ENCODE measurements at regions not wholly inside any gene's neighbourhood (a gene's known extent, or its start where the extent isn't known, plus 50 kb on each side); places are given as distances from the start of the nearest gene placed in this dataset.

DNA sequence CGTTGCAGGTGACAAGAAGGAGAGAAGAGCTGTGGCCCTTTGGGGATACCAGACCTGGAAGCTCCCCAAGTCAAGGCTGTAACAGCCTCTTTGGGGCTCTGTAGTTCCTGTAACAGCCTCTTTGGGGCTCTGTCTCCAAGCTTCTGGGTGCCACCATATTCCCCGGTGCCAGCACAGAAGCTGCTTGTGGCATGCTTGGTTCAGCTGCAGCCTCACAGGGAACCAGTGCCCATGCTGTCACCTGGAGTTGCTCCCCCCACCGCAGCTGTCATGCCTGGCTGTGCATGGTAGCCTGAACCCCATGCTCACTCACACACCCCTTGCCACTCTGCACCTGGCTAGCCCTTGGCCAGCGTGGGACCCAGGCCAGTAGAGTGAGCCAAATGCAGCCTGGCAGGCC lies 109.1 kb downstream of the ELAPOR2 start:
- CTCF ChIA-PET: interaction anchor here (1.1 kb wide), 1 partner anchor 198 kb away, joined by 3 read pairs; no protein-coding TSS in a partner anchor
- POLR2A ChIA-PET: no interaction called here

DNA sequence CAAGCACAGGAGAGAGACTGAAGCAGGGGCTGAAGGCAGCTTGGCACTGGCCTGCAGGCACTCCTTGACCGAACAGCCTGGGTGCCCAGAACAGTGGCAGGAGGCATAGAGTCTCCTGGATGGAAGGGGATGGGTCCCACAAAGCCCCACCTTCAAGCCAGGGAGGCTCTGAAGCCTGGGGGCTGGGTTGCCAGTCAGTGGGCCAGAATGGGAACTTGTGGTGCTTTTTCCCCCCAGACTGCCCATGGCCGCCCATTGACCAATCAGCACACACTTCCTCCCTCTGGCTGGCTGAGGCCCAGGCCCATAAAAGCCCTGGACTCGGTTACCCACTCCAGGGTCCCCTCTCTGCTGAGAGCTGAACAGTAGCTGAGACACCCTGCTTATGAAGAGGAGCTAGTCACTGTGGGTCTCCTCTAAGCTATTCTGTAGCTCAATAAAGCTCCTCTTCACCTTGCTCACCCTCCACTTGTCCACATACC lies 109.6 kb downstream of the ELAPOR2 start:
- ChIA-PET CTCF (interaction anchor here (1.1 kb wide), 1 partner anchor 199 kb away, joined by 3 read pairs; no protein-coding TSS in a partner anchor), POLR2A (no interaction called here)

DNA sequence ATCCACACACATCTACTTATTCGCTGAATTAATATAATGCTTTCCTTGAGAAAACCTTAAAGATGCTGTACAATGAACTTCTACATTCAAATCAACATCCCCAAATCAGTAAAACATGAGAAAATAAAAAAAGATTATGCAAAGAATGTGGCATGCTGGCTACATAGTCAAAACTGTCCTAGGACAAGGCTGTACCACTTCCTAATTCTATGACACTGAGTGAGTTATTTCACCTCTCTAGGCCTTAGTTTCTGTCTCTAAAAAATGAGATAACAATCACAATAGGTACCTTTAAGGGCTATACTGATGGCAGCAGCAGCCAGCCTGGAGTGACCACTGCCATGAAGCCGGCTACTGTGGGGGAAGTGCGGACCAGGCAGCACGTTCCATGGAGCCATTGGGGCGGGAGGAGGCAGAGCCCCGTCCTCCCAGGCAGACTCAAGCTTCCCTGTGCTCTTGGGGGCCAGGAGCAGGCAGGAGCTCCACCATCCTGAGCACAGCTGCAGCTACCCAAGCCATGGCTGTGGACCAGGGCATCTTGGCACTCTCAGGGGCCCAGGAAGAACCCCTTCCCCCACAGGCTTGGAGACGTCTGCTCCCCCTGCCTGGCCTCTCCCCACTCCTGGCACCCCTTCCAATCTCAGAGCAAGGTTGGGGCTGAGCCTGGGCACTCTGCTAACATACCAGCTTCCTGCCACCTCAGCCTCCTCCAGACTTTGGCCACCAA lies 110.2 kb downstream of the ELAPOR2 start:
- POLR2A ChIA-PET: no interaction called here
- CTCF ChIA-PET: interaction anchor here (1.1 kb wide), 1 partner anchor 199 kb away, joined by 3 read pairs; no protein-coding TSS in a partner anchor

DNA sequence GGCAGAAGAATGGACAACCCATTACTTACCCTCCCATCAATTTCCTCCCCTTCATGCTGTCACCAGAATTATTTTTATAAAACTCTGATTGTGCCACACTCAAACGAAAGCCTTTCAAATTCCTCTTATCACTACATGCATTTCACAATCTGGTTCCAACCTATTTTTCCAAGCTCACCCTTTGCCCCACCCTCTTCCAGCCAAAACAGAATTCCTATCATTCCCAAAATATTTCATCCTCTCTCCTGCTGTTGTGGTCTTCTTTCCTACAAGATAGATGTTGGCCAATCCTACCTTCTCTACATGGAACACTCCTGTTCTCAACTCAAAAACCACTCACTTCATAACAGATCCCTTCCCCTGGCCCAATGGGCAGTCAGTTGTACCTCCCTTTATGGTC lies 111.5 kb downstream of the ELAPOR2 start:
- CTCF ChIA-PET: interaction anchor here (0.8 kb wide), 1 partner anchor 201 kb away, joined by 3 read pairs; no protein-coding TSS in a partner anchor
- POLR2A ChIA-PET: no interaction called here

DNA sequence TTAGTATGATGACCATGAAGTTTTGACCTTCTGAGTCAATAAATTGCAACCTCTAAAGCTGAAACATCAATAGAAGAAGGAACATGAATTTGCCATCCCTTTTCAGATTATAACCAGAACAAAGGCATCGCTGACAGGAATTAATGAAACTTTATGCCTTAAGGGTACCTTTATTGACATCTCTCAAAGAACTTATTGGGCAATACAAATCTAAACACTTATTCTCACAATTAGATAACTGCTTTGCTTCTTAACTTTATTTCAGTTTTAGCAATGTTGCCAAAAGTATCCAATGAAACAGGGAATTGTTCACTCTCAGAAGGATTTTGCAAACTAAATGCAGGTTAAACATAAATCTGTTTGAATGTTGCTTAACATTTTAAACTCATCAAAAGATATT lies 116.0 kb downstream of the ELAPOR2 start:
- ChIA-PET CTCF (interaction anchor here (1.6 kb wide), 1 partner anchor 205 kb away, joined by 5 read pairs; no protein-coding TSS in a partner anchor), POLR2A (no interaction called here)

DNA sequence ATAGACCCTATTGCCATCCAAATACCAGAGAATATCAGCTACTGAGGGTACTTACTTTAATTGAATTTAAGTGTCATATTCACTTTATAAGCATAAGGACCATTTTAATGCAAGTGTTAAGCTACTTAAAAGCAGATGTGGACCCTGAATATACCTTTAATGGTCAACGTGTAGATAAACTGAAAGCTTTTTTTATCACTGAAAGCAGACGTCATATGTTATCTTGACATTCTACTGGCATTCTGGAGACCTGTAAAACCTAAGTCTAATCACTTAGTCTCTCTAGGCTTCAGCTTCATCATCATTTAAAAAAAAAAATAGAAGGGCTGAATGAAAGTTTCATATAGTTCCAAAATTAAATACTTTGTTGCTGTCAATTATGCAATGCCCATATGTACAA lies 116.5 kb downstream of the ELAPOR2 start:
- CTCF ChIA-PET: interaction anchor here (1.6 kb wide), 1 partner anchor 206 kb away, joined by 5 read pairs; no protein-coding TSS in a partner anchor
- POLR2A ChIA-PET: no interaction called here

DNA sequence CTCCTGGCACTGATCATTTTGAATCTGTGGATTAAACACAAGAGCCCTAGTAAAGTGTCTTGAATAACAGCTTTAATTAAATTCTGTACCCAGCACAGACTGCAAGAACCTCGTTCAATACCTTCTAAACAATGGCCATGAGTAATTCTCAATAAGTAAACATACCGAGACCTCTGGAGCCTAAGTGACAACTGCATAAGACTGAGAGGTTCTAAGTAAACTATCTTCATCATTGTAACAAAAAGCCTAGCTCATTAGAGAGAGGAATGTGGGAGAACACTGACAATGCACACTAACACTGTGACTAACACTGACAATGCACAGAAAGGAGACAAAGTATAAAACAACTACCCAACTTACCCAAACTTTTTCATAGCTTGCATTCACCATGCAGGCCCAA lies 117.4 kb downstream of the ELAPOR2 start:
- ChIA-PET CTCF (interaction anchor here (1.6 kb wide), 1 partner anchor 207 kb away, joined by 5 read pairs; no protein-coding TSS in a partner anchor), POLR2A (no interaction called here)

DNA sequence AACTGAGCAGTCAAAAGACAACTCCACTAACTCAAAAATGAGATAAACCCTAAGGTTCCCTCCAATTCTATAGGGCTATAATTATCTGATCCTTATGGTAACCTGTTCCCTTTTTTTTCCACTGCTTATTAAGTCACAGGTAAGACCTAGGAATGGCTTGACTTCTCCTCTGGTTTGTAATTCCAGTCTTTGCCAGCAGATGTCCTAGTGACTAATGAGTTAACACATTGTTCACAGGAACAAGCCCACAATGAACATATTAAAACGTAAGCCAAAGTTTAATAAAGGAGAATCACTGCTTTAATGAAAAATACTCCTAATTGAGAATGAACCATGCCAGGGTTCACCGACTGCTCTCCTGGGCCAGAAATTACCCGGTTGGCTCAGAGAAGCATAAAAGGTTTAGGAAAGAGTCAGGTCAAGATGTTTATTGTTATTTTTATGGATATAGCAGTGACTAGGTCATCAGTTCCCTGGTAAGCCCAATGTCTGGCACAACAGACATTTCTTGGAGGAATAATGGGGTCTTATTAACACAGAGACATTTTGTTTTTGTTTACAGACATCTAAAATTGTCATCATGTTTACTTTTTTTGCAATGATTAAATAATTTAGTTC lies 120.1 kb downstream of the ELAPOR2 start:
- ChIA-PET POLR2A (no interaction called here), CTCF (interaction anchor here (1.4 kb wide), 1 partner anchor 209 kb away, joined by 3 read pairs; no protein-coding TSS in a partner anchor)

DNA sequence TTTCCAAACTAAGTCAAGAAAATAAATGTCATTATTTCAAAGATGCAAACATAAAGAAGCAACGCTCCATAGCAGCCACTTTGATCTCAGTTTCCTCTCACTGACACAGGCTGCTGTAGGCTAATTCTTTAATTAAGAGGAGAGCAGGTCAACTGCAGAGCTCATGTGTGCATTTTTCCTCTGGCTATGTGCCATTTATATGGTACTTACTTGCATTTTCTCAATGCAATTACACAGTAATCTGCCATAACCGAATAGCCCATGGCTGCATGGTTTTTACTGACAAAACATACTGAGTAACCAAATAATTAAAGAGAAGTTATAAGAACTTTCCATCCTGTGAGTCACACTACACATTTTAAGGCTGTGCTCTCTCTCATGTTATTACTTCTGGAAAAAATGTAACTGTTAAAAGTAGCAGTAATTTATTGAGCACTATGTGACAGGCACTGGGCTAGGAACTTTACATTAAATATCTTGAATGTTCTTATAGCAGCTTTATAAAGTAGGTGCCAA lies 122.0 kb downstream of the ELAPOR2 start:
- POLR2A ChIA-PET: no interaction called here
- CTCF ChIA-PET: interaction anchor here (1.4 kb wide), 1 partner anchor 211 kb away, joined by 3 read pairs; no protein-coding TSS in a partner anchor

DNA sequence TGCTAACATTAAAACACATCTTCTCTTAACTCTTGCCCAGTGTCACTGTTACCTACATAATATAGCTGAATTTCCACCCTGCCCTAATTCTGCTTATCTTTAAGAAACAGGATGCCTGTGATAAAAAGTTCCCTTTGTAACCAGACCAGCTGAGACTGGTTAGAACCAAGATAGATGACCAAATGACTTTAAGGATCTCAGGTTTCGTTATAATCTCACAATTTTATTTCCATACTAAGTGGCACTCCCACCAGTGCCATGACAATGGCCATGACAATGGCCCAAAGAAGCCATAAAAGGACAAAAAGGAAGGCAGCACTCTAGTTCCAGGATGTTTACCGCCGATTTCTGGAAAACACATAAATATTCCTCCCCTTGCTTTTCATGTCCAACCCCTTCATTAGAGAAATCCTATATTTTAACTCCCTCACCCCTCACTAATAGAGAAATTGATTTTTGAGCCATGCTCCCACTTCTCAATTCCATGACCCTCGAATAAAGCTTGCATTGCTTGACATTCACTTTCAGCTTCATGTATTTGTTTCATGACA lies 126.1 kb downstream of the ELAPOR2 start:
- CTCF ChIA-PET: no interaction called here
- POLR2A ChIA-PET: no interaction called here

DNA sequence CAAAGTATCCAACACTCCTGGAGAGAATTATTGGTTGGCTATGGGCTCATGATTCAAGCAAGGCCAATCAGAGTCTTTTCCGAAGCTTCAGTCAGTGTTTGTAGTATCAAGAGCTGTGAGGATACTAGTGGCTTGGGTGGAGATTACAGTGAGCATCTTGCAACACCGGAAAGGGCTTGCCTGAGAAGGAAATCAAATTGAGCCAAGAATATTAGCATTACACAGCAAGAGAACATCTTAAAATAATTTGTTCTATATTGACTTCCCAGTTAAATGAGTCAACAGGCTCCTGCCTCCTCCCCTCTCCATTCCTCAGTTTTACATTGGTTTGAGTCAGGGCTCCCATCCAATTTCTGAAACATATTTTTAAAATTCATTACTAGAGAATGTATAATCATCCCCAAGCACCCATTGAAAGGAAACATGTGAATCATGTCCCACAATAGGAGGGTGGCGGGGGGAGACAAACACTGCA lies 127.4 kb downstream of the ELAPOR2 start:
- ChIA-PET CTCF (interaction anchor here (0.9 kb wide), 1 partner anchor 214 kb away, joined by 3 read pairs; no protein-coding TSS in a partner anchor), POLR2A (interaction anchor here (1.4 kb wide), 1 partner anchor 221 kb away, joined by 6 read pairs; the partner anchor contains the start of gene DMTF1)

DNA sequence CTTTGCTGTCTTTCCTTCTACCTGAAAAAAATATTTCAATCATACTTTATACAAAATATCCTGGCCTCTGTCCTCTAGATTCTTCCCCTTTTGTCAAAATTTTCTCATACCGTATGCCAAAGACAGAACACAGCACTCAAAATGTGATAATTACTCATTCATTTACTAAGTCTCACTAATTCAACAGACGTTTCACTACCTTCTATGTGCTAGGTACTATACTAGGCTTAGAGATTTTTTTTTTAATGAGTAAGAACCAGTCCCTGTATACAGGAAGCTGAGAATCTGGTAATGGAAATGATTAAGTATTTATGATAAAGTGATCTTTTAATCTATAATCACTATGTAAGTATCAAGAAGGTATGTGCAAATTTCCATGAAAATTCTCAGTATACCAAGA lies 128.0 kb downstream of the ELAPOR2 start:
- CTCF ChIA-PET: interaction anchor here (0.9 to 1.5 kb wide), 2 partner anchors 128 to 214 kb away, joined by 3 read pairs; partner anchors contain the start of gene ELAPOR2
- POLR2A ChIA-PET: interaction anchor here (1.4 kb wide), 1 partner anchor 221 kb away, joined by 6 read pairs; the partner anchor contains the start of gene DMTF1

DNA sequence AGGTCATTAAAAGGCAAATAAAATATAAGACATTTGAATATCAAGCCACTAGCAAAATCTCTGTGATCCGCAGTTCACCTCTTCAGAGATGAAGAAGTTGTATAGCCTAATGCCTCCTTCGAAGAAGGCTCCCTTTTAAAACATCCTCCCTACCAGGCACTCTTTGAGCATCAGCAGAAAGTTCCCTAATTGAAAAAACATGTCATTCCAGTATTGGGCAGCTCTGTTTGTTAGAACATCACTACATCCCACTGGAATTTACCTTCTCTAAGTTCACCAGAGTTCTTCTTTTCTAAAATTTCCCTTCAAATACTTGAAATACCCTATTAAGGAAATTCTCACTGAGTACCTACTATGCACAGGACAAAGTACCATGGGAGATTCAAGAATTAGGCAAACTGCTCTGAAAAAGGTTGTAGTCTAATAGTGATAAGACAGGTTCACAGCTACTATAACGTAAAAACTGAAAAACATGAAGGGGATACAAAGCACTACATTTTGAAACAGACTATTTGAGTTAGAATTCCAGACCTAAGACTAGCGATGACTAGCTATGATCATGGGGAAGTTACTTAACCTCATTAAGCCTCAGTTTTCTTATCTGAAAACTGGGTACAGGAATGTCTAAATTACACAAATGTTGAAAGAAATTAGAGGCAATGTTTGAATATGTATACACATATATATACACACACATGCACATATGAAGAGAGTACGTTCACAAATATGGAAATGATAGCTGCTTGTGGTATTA lies 128.7 kb downstream of the ELAPOR2 start:
- CTCF ChIA-PET: interaction anchor here (1.5 kb wide), 2 partner anchors 128 to 218 kb away, joined by 3 to 4 read pairs; partner anchors contain the start of gene ELAPOR2
- POLR2A ChIA-PET: interaction anchor here (1.4 kb wide), 1 partner anchor 222 kb away, joined by 6 read pairs; the partner anchor contains the start of gene DMTF1

DNA sequence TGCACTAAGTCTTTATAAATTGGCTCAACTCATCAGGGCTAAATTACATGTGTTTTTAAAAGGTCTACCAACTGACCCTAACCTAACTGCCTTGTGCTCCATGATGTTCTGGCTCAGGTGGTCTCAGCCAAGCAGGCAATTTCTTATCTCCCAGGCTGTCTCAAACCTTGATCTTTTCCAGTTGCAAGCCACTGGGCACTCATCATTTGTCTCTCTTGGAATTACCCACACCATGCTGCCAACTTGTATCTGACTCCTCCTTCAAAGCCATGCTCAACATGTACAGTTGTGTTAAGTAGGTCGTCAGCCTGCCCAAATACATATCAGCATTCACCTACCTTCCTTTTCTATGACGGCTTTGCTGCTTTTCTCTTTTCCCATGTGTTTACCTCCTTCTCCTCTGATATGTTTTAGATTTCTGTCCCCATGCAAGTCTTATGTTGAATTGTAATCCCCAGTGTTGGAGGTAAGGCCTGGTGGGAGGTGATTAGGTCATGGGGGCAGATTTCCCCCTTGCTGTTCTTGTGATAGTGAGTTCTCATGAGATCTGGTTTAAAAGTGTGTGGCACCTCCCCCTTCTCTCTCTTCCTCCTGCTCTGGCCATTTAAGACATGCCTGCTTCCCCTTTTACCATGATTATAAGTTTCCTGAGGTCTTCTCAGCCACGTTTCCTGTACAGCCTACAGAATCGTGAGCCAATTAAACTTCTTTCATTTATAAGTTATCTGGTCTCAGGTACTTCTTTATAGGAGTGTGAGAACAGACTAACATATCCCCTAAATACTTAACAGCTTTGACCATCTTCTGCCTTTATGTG lies 130.0 kb downstream of the ELAPOR2 start:
- ChIA-PET CTCF (interaction anchor here (1.5 kb wide), 1 partner anchor 219 kb away, joined by 4 read pairs; no protein-coding TSS in a partner anchor), POLR2A (no interaction called here)

DNA sequence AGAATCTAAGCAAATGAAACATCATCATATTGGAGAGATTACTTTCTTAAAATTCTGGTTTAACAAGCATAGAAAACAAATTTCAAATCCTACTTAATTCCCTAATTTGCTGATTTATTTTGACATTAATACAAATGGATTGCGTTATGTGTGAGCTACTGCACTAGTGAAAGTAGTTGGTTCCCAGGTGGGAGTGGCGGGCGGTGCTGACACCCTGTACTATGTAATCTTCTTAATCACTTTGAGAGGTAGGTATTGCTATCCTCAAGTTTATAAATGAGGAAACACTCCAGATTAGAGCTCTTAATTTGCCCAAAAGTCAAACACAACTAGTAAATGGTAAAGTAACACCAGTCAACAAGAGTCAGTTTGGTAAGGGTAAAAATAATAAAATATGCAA lies 131.1 kb downstream of the ELAPOR2 start:
- CTCF ChIA-PET: no interaction called here
- POLR2A ChIA-PET: no interaction called here

DNA sequence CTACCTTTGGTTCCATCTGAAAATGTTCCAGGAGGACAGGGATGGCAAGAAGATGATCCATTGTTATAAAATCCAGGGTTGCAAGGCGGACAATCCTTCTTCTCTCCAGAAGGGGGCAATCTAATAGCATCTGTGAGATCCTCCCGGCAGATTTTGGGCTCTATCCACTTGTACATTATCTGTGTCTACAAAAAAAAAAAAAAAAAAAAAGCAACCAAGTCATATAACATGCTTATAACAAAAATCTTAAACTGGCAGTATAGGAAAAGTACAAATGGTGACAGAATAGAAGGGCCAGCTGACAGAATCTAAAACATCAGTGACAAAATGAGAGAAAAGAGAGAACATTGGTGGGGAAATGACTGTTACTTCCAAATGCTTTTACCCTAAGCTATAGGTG lies 132.7 kb downstream of the ELAPOR2 start:
- CTCF ChIA-PET: interaction anchor here (0.5 to 1.6 kb wide), 8 partner anchors 24 to 489 kb away, joined by 3 to 8 read pairs (median 4); partner anchors contain the start of gene DMTF1
- POLR2A ChIA-PET: interaction anchor here (1.2 kb wide), 1 partner anchor 225 kb away, joined by 4 read pairs; the partner anchor contains the start of gene DMTF1

DNA sequence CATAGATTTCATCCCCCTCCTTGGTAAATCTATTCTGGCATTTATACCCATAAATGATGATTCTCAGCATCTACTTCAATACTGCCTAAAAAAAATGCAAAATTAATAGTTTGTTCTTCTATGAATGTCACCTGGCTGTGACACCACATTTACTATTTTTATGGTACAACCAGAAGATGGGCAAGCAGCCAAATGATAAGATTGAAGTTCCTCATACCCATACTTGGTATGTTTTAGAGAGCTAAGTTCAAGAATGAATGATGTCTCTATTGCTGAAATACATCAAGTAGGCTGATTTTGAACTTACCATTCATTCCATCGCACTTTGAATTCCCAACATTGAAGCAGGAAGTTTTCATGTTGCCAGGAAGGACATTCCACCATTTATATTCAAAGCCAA lies 134.2 kb downstream of the ELAPOR2 start:
- POLR2A ChIA-PET: no interaction called here
- CTCF ChIA-PET: no interaction called here

DNA sequence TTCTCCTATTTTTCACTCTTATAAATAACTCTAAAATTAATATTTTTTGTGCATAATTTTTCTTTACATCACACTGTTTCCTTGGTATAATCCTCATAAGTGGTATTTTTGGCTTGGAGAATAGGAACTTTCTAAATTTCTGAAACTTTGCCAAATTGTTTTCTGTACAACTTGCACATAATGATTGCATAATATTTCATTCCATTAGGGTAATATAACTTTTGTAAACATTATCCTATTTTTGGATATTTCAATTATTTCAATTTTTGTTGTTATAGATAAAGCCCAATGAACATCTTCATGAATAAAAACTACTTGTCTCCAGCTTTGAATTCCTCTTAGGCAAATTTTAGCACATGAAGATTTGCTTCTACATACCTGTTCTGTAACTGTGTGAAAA lies 135.9 kb downstream of the ELAPOR2 start:
- CTCF ChIA-PET: interaction anchor here (1.7 kb wide), 1 partner anchor 225 kb away, joined by 6 read pairs; no protein-coding TSS in a partner anchor
- POLR2A ChIA-PET: no interaction called here

Data from activated CD8-positive, alpha-beta memory T cell treated with anti-CD3 and anti-CD28 coated beads for 36 hours (primary cell).